Nephron progenitor cell (in vitro differentiated cells): ENCODE measurements at regions not wholly inside any gene's neighbourhood (a gene's known extent, or its start where the extent isn't known, plus 50 kb on each side); places are given as distances from the start of the nearest gene placed in this dataset.

Experiments
- DNase-seq: peaks from one replicate; pipeline ENCODE4 v3.0.0; 2021
- H3K27ac Mint-ChIP-seq: 2 replicates; pipeline ENCODE4 v1.8.0; 2021; ENCODE audit warnings: mild to moderate bottlenecking, moderate library complexity, mixed read lengths
- H3K27me3 Mint-ChIP-seq: 2 replicates; pipeline ENCODE4 v1.8.0; 2021; ENCODE audit warnings: mild to moderate bottlenecking, low read depth, mixed read lengths; ENCODE audit not compliant: poor library complexity
- H3K36me3 Mint-ChIP-seq: 2 replicates; pipeline ENCODE4 v1.8.0; 2021; ENCODE audit warnings: low read depth, mixed read lengths
- H3K4me1 Mint-ChIP-seq: 2 replicates; pipeline ENCODE4 v1.8.0; 2021; ENCODE audit warnings: mixed read lengths
- H3K4me3 Mint-ChIP-seq: 2 replicates; pipeline ENCODE4 v1.8.0; 2021; ENCODE audit warnings: mild to moderate bottlenecking, moderate library complexity, mixed read lengths
- H3K9me3 Mint-ChIP-seq: 2 replicates; pipeline ENCODE4 v1.8.0; 2021; ENCODE audit warnings: mild to moderate bottlenecking, moderate library complexity, mixed read lengths
- TF ChIP-seq, protein P1 (sequence below): fragments of 200-600 bp; sonication (generic); IDR thresholded peaks from 2 replicates; pipeline ENCODE4 v1.5.0; 2021; ENCODE audit warnings: antibody characterized with exemption

DNA sequence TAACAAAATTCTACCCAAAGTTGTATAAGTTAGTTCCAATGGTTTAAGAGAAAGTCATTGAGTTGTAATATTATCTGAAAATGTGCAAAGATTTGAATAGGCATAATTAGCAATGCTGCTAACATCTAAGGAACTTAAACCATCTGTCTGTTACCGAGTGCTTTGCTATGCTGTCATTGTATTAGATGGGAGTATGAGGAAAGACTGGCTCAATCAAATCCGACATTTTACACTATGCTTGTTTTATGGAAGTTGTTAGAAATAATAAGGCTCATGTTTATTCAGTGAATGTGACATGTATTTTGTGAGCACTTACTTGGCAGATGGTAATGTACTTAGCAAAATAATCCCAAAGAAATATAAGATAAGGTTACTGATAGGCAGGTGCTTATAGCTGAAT, 1715.1 kb downstream of the PCDH7 start:
- H3K36me3 Mint-ChIP-seq = no peaks in the 10 kb centered on the region
- TF ChIP-seq, protein P1, sequence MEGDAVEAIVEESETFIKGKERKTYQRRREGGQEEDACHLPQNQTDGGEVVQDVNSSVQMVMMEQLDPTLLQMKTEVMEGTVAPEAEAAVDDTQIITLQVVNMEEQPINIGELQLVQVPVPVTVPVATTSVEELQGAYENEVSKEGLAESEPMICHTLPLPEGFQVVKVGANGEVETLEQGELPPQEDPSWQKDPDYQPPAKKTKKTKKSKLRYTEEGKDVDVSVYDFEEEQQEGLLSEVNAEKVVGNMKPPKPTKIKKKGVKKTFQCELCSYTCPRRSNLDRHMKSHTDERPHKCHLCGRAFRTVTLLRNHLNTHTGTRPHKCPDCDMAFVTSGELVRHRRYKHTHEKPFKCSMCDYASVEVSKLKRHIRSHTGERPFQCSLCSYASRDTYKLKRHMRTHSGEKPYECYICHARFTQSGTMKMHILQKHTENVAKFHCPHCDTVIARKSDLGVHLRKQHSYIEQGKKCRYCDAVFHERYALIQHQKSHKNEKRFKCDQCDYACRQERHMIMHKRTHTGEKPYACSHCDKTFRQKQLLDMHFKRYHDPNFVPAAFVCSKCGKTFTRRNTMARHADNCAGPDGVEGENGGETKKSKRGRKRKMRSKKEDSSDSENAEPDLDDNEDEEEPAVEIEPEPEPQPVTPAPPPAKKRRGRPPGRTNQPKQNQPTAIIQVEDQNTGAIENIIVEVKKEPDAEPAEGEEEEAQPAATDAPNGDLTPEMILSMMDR = no peak
- no peaks in the 10 kb centered on the region for H3K9me3 Mint-ChIP-seq
- no peak for DNase-seq
- H3K27ac Mint-ChIP-seq = no peak overlapping the region
- peaks cover under 1% of the 10 kb centered on the region for H3K4me1 Mint-ChIP-seq
- H3K27me3 Mint-ChIP-seq = no peaks in the 10 kb centered on the region
- H3K4me3 Mint-ChIP-seq = no peak overlapping the region

DNA sequence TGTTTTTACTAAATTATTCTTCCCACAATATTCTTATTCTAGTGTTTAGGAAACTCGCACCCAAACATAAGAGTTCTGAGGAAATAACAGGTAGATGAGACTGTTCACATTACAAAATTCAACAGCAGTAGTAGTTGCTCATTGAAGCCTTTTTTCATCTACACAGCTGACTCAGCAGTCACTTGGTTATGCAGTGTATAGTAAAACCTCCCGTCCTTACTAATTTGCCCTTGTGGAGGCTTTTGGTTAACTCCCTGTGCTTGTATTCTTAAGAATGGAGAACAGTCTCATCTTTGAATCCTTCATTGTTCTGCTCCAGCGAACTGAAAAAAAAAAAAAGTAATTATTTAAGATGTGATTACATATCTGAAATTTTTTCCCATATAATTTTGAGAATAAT, 1716.6 kb downstream of the PCDH7 start:
- no peak for DNase-seq
- H3K27me3 Mint-ChIP-seq = no peaks in the 10 kb centered on the region
- H3K27ac Mint-ChIP-seq = no peak overlapping the region
- peaks cover 4% of the 10 kb centered on the region for H3K4me1 Mint-ChIP-seq
- no peak overlapping the region for H3K4me3 Mint-ChIP-seq
- no peaks in the 10 kb centered on the region for H3K9me3 Mint-ChIP-seq
- no peaks in the 10 kb centered on the region for H3K36me3 Mint-ChIP-seq
- TF ChIP-seq, protein P1 = no peak

DNA sequence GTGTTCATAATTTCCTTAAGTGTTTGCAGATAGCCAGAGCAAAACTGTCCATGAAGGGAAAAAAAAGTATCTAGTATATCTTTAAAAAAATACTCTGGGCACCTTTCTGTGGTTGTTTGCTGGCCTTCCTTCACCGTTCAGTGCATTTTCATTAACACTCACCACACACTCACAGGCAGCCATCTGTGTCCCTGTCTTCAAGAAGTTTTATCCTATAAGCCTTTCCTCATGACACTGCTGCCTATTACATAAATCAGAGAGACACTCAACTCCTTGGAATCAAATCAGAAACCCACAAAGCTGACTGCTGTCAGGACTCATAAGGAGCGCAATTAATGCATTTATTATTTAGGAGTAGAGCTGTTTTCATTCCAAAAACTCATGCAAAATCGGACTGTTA, 1720.2 kb downstream of the PCDH7 start:
- H3K27me3 Mint-ChIP-seq = no peaks in the 10 kb centered on the region
- TF ChIP-seq, protein P1 = no peak
- no peak overlapping the region for H3K4me3 Mint-ChIP-seq
- DNase-seq = no peak
- peak overlapping the region; percentile 7 for H3K27ac Mint-ChIP-seq
- no peaks in the 10 kb centered on the region for H3K36me3 Mint-ChIP-seq
- H3K4me1 Mint-ChIP-seq = peaks cover 4% of the 10 kb centered on the region
- H3K9me3 Mint-ChIP-seq = no peaks in the 10 kb centered on the region

DNA sequence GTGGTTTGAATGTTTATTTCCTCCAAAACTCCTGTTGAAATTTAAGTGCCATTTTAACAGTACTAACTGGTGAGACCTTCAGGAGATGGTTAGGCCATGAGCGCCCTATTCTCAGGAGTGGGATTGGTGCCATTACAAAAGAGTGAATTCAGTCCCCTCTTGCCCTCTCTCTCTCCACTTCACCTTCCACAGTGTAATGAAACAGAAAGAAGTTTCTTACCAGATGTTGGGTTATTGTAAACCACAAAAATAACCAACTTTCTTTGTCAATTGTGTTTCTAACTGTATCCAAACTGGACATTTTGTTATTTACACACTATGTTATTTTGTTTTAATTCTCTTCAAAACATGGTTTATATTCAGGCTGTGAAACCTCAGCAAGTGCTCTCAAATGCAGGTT, 1734.3 kb downstream of the PCDH7 start:
- H3K4me3 Mint-ChIP-seq = no peak overlapping the region
- no peak for DNase-seq
- H3K36me3 Mint-ChIP-seq = no peaks in the 10 kb centered on the region
- no peak overlapping the region for H3K27ac Mint-ChIP-seq
- H3K27me3 Mint-ChIP-seq = no peaks in the 10 kb centered on the region
- no peaks in the 10 kb centered on the region for H3K4me1 Mint-ChIP-seq
- TF ChIP-seq, protein P1 = no peak
- no peaks in the 10 kb centered on the region for H3K9me3 Mint-ChIP-seq

DNA sequence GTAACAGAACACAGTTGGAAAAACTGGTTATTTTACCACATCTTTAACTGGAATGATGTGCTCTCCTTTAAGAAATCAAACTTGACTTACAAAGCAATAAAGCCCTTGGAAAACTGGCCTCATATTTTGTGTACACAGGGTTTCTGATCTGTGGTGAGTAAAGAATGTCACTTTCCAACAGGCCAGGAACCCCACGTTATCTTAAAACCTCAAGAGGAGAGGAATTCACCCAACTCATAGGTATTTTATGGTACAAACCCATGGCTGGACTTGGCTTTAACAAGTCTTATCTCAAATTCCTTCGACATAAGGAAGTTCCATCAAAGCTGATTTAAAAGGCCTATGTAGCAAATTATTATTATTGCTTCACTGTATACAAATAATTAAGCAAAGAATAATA, 1735.1 kb downstream of the PCDH7 start:
- TF ChIP-seq, protein P1 = no peak
- Mint-ChIP-seq H3K27ac (no peak overlapping the region), H3K27me3 (no peaks in the 10 kb centered on the region), H3K4me3 (no peak overlapping the region), H3K4me1 (no peaks in the 10 kb centered on the region), H3K36me3 (no peaks in the 10 kb centered on the region), H3K9me3 (no peaks in the 10 kb centered on the region)
- DNase-seq = no peak

DNA sequence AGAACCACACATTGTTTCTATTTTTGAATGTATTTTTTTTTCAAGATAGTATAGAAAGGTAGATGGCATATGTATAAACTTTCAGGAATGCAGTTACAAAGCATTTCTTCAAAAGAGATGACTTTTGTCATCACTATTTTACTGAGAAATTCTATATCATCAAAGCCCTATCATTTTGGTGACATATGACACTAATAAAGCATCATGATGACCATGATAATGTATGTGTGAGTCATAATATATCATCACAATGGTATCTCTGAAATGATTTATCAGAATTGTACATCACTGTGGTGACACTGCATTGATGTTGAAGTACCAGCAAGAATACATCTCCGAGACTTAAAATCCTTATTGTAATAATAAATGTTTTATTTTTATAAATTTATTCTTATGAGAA, 1740.8 kb downstream of the PCDH7 start:
- Mint-ChIP-seq H3K9me3 (no peaks in the 10 kb centered on the region), H3K27me3 (no peaks in the 10 kb centered on the region), H3K27ac (no peak overlapping the region), H3K4me3 (no peak overlapping the region), H3K36me3 (no peaks in the 10 kb centered on the region), H3K4me1 (no peaks in the 10 kb centered on the region)
- TF ChIP-seq, protein P1 = no peak
- no peak for DNase-seq
